IMR-90 (cell line): ENCODE measurements at regions not wholly inside any gene's neighbourhood (a gene's known extent, or its start where the extent isn't known, plus 50 kb on each side); places are given as distances from the start of the nearest gene placed in this dataset.

Source experiments
- ATAC-seq: fragments of 200-7000 bp; cut with Tn5 transposase; 2 replicates; pipeline ENCODE4 v1.9.1; 2020; ENCODE audit warnings: low read depth, mild to moderate bottlenecking, moderate library complexity
- BruUV-seq: library from RNA; stranded (reverse); fragments of 400-500 nt; replicated peaks from 2 replicates; lab custom pipeline; 2021; lab: Mats Ljungman, UMichigan
- CTCF ChIA-PET: fragments of 300-600 bp; formaldehyde crosslinking; extraction: SDS; loops from one replicate; lab custom pipeline; 2021; ENCODE audit warnings: antibody characterized with exemption; lab: Yijun Ruan, JAX
- POLR2A ChIA-PET: fragments of 300-600 bp; sonication (Branson Sonifier 250); formaldehyde crosslinking; loops from one replicate; lab custom pipeline; 2022; ENCODE audit warnings: antibody characterized with exemption; ENCODE audit not compliant: unreplicated experiment; lab: Charles Lee
- DNase-seq: peaks from one replicate; pipeline ENCODE4 v3.0.0; 2013
- H2AFZ ChIP-seq: replicated peaks from 2 replicates; pipeline ENCODE3; 2013; ENCODE audit warnings: low read length, mild to moderate bottlenecking; ENCODE audit not compliant: poor library complexity
- H2AK5ac ChIP-seq: 2 replicates; pipeline ENCODE4 v1.6.1; 2013; ENCODE audit warnings: low read depth, low read length, inconsistent platforms
- H2AK9ac ChIP-seq: replicated peaks from 2 replicates; pipeline ENCODE3; 2013; ENCODE audit warnings: mild to moderate bottlenecking, low read depth, low read length, moderate library complexity; ENCODE audit not compliant: poor library complexity
- H2BK120ac ChIP-seq: 2 replicates; pipeline ENCODE4 v1.6.1; 2013; ENCODE audit warnings: low read depth, low read length, inconsistent platforms
- H2BK15ac ChIP-seq: 3 replicates; pipeline ENCODE4 v1.6.1; 2013; ENCODE audit warnings: low read depth, low read length, inconsistent platforms
- H2BK20ac ChIP-seq: 2 replicates; pipeline ENCODE4 v1.6.1; 2013; ENCODE audit warnings: low read depth, mild to moderate bottlenecking, inconsistent platforms, low read length, moderate library complexity
- H2BK5ac ChIP-seq: 2 replicates; pipeline ENCODE4 v1.6.1; 2013; ENCODE audit warnings: mild to moderate bottlenecking, low read depth, low read length, inconsistent platforms; ENCODE audit not compliant: poor library complexity, severe bottlenecking
- H3K14ac ChIP-seq: replicated peaks from 2 replicates; pipeline ENCODE4 v1.6.1; 2013; ENCODE audit warnings: low read depth, low read length, inconsistent platforms
- H3K18ac ChIP-seq: 2 replicates; pipeline ENCODE4 v1.6.1; 2013; ENCODE audit warnings: low read depth, low read length, control low read depth
- H3K23ac ChIP-seq: 2 replicates; pipeline ENCODE4 v1.6.1; 2013; ENCODE audit warnings: low read depth, low read length, inconsistent platforms
- H3K27ac ChIP-seq: 2 replicates; pipeline ENCODE4 v1.5.1; 2013; ENCODE audit warnings: mild to moderate bottlenecking, control low read depth, low read length; ENCODE audit not compliant: insufficient read depth
- H3K27me3 ChIP-seq: 2 replicates; pipeline ENCODE4 v1.6.1; 2013; ENCODE audit warnings: low read length; ENCODE audit not compliant: control insufficient read depth, insufficient read depth
- H3K36me3 ChIP-seq: 2 replicates; pipeline ENCODE4 v1.6.1; 2013; ENCODE audit warnings: low read length, mixed read lengths; ENCODE audit not compliant: control insufficient read depth, insufficient read depth
- H3K4ac ChIP-seq: 2 replicates; pipeline ENCODE4 v1.6.1; 2013; ENCODE audit warnings: low read depth, low read length, inconsistent platforms
- H3K4me1 ChIP-seq: 2 replicates; pipeline ENCODE4 v1.6.1; 2013; ENCODE audit warnings: low read length, mixed read lengths; ENCODE audit not compliant: control insufficient read depth, insufficient read depth
- H3K4me2 ChIP-seq: 2 replicates; pipeline ENCODE4 v1.6.1; 2013; ENCODE audit warnings: low read depth, mild to moderate bottlenecking, control low read depth, low read length, moderate library complexity
- H3K4me3 ChIP-seq: 2 replicates; pipeline ENCODE4 v1.5.1; 2013; ENCODE audit warnings: low read depth, mild to moderate bottlenecking, control low read depth, low read length, moderate library complexity; ENCODE audit not compliant: insufficient read depth
- H3K56ac ChIP-seq: 2 replicates; pipeline ENCODE4 v1.6.1; 2013; ENCODE audit warnings: low read length, inconsistent platforms; ENCODE audit not compliant: insufficient read depth; ENCODE audit errors: extremely low read depth
- H3K79me1 ChIP-seq, 2 experiments: 2 replicates each; pipeline ENCODE4 v1.6.1; 2013; ENCODE audit warnings: low read length in 2 of 2, inconsistent platforms in 1 of 2, low read depth in 1 of 2
- H3K9ac ChIP-seq: 2 replicates; pipeline ENCODE4 v1.6.1; 2013; ENCODE audit warnings: low read depth, low read length, control low read depth
- H3K9me1 ChIP-seq: 2 replicates; pipeline ENCODE4 v1.6.1; 2013; ENCODE audit warnings: low read length, inconsistent platforms; ENCODE audit not compliant: insufficient read depth
- H3K9me3 ChIP-seq: 2 replicates; pipeline ENCODE4 v1.6.1; 2013; ENCODE audit warnings: low read length; ENCODE audit not compliant: control insufficient read depth, insufficient read depth
- H4K20me1 ChIP-seq: 2 replicates; pipeline ENCODE4 v1.6.1; 2013; ENCODE audit warnings: low read length, inconsistent platforms; ENCODE audit not compliant: insufficient read depth
- H4K5ac ChIP-seq: 2 replicates; pipeline ENCODE4 v1.6.1; 2013; ENCODE audit warnings: mild to moderate bottlenecking, low read depth, low read length, control low read depth
- H4K8ac ChIP-seq, 2 experiments: 2 replicates each; pipeline ENCODE4 v1.6.1; 2013; ENCODE audit warnings: low read depth in 2 of 2, low read length in 2 of 2, control low read depth in 1 of 2, inconsistent platforms in 1 of 2
- H4K91ac ChIP-seq: 2 replicates; pipeline ENCODE4 v1.6.1; 2013; ENCODE audit warnings: low read depth, low read length, inconsistent platforms; ENCODE audit not compliant: insufficient read depth
- CEBPB ChIP-seq: IDR thresholded peaks from 2 replicates; pipeline ENCODE4 v1.6.1; 2012; ENCODE audit warnings: low read depth, low read length, improper control_type of control experiment
- CTCF ChIP-seq: conservative IDR thresholded peaks from 2 replicates; pipeline ENCODE4 v1.5.1; 2012; ENCODE audit warnings: mild to moderate bottlenecking, low read depth, low read length, improper control_type of control experiment
- MAZ ChIP-seq: IDR thresholded peaks from 2 replicates; pipeline ENCODE4 v1.6.1; 2012; ENCODE audit warnings: low read depth, mild to moderate bottlenecking, low read length, improper control_type of control experiment, moderate library complexity, borderline replicate concordance
- NFE2L2 ChIP-seq: fragments of 150-350 bp; IDR thresholded peaks from 2 replicates; pipeline ENCODE4 v1.6.1; 2016; ENCODE audit warnings: low read depth, mild to moderate bottlenecking, low read length
- POLR2A ChIP-seq: IDR thresholded peaks from 2 replicates; pipeline ENCODE4 v1.6.1; 2012; ENCODE audit warnings: mild to moderate bottlenecking, low read depth, low read length
- RAD21 ChIP-seq: IDR thresholded peaks from 2 replicates; pipeline ENCODE4 v1.6.1; 2012; ENCODE audit warnings: low read length, improper control_type of control experiment
- RCOR1 ChIP-seq: IDR thresholded peaks from 2 replicates; pipeline ENCODE4 v1.6.1; 2012; ENCODE audit warnings: mild to moderate bottlenecking, low read length, improper control_type of control experiment; ENCODE audit not compliant: insufficient replicate concordance
- SMC3 ChIP-seq: fragments of 150-350 bp; IDR thresholded peaks from 2 replicates; pipeline ENCODE4 v1.6.1; 2016; ENCODE audit warnings: low read depth, mild to moderate bottlenecking, antibody characterized with exemption, low read length, moderate library complexity
- WGBS, 2 experiments: methylation state at CpG; one replicate each; pipeline versions ENCODE4 v1.1.5 to v1.1.7; 2013; ENCODE audit warnings: missing lambda C conversion rate in 2 of 2; ENCODE audit not compliant: insufficient read length in 1 of 2; ENCODE audit errors: extremely low coverage in 2 of 2; 5-methylcytosine and 5-hydroxymethylcytosine counted together
- dilution Hi-C: fragments of 300-500 bp; cut with HindIII; formaldehyde crosslinking; loops from one replicate; pipeline ENCODE4 v1.14.3; 2018; ENCODE audit warnings: low sequenced_read_pairs; ENCODE audit not compliant: unreplicated experiment
- in situ Hi-C: fragments of 300-500 bp; cut with MboI; formaldehyde crosslinking; loops from 3 replicates; pipeline ENCODE4 v1.14.3; 2019; ENCODE audit warnings: low sequenced_read_pairs, inconsistent platforms, mixed read lengths
- intact Hi-C: fragments of 100-400 bp; cut with micrococcal nuclease; formaldehyde crosslinking; loops from 2 replicates; pipeline ENCODE4 v1.10.0; 2022

GRCh38 chr5:100646691-100647090 lies 111.5 kb downstream of the FAM174A start:
- H2AK9ac ChIP-seq, result no peak overlapping the region
- no peak overlapping the region for H2BK120ac ChIP-seq
- H2BK20ac ChIP-seq, result no peak overlapping the region
- no peaks in the 10 kb centered on the region for H3K79me1 ChIP-seq
- TF ChIP-seq CEBPB (no peak), NFE2L2 (no peak), CTCF (no peak), MAZ (no peak), RAD21 (no peak), RCOR1 (no peak), POLR2A (no peak), SMC3 (no peak)
- H3K27ac ChIP-seq, result no peak overlapping the region
- ATAC-seq, result no peak
- ChIA-PET POLR2A (no interaction called here), CTCF (no interaction called here)
- WGBS, 2 experiments, result no CpG with 5 or more reads among the region's 9 CpGs
- no peak overlapping the region for H4K5ac ChIP-seq
- BruUV-seq, result no TSS peak
- no peak overlapping the region for H3K4me2 ChIP-seq
- no peak overlapping the region for H2BK15ac ChIP-seq
- no peak overlapping the region for H2AK5ac ChIP-seq
- in situ Hi-C loops (no loop called here), dilution Hi-C loops (no loop called here), intact Hi-C loops (no loop called here)
- H4K91ac ChIP-seq, result no peak overlapping the region
- H2BK5ac ChIP-seq, result no peak overlapping the region
- no peak overlapping the region for H2AFZ ChIP-seq
- H3K9ac ChIP-seq, result no peak overlapping the region
- H3K4ac ChIP-seq, result no peak overlapping the region
- H3K18ac ChIP-seq, result no peak overlapping the region
- no peaks in the 10 kb centered on the region for H3K9me3 ChIP-seq
- H3K56ac ChIP-seq, result no peak overlapping the region
- no peaks in the 10 kb centered on the region for H3K4me1 ChIP-seq
- no peak for DNase-seq
- H3K23ac ChIP-seq, result no peak overlapping the region
- no peaks in the 10 kb centered on the region for H4K20me1 ChIP-seq
- no peak overlapping the region for H3K4me3 ChIP-seq
- H3K14ac ChIP-seq, result no peak overlapping the region
- H3K9me1 ChIP-seq, result no peaks in the 10 kb centered on the region
- no peaks in the 10 kb centered on the region for H3K36me3 ChIP-seq
- no peaks in the 10 kb centered on the region for H3K27me3 ChIP-seq
- no peak overlapping the region for H4K8ac ChIP-seq
